ENCODE measurements at regions not wholly inside any gene's neighbourhood (a gene's known extent, or its start where the extent isn't known, plus 50 kb on each side); places are given as distances from the start of the nearest gene placed in this dataset.
"Not testable (repeated sequence)": the region's sequence is repeated elsewhere in the genome, so short reads cannot be mapped to it uniquely, and the experiment has no call there.

- peak; percentile 82 for DNase-seq
Observed at GRCh38 chr6:13874191-13874549, 50.6 kb upstream of the RNF182 start.

GRCh38 chr6:13873288-13874190, 51.2 kb upstream of the RNF182 start:
- DNase-seq, result peak; percentile 98

- DNase-seq, result no peak
Observed at GRCh38 chr6:13872681-13873080, 52.1 kb upstream of the RNF182 start.

- not testable (repeated sequence) for DNase-seq
Observed at GRCh38 chr6:13872006-13872405, 52.7 kb upstream of the RNF182 start.

- DNase-seq, result no peak
Observed at GRCh38 chr6:13870214-13870830, 54.4 kb upstream of the RNF182 start.

- no peak for DNase-seq
Observed at GRCh38 chr6:13868236-13868635, 53.9 kb upstream of the MCUR1 start.

- DNase-seq, result no peak
Observed at GRCh38 chr6:13866301-13866700, 51.9 kb upstream of the MCUR1 start.

- DNase-seq, result no peak
Observed at GRCh38 chr6:13865141-13865540, 50.8 kb upstream of the MCUR1 start.

- DNase-seq, result not testable (repeated sequence)
Observed at GRCh38 chr6:13864669-13865068, 50.3 kb upstream of the MCUR1 start.

Measured in NCI-H2029 (cell line).